Neural progenitor cell (in vitro differentiated cells): ENCODE measurements at regions not wholly inside any gene's neighbourhood (a gene's known extent, or its start where the extent isn't known, plus 50 kb on each side); places are given as distances from the start of the nearest gene placed in this dataset.

Experiments
- DNase-seq: peaks from one replicate; pipeline ENCODE4 v3.0.0-alpha.2; 2016; ENCODE audit warnings: low spot score
- H2AFZ ChIP-seq: fragments of 200-600 bp; sonication (generic); replicated peaks from 2 replicates; pipeline ENCODE4 v1.6.1; 2016; ENCODE audit warnings: antibody characterized with exemption
- H3F3A ChIP-seq: fragments of 200-600 bp; sonication (generic); 2 replicates; pipeline ENCODE4 v1.6.1; 2016; ENCODE audit warnings: antibody characterized with exemption, low read depth
- H3K27ac ChIP-seq: fragments of 200-600 bp; sonication (generic); 2 replicates; pipeline ENCODE4 v1.5.1; 2016; ENCODE audit warnings: mild to moderate bottlenecking
- H3K27me3 ChIP-seq: fragments of 200-600 bp; sonication (generic); 2 replicates; pipeline ENCODE4 v1.6.1; 2016; ENCODE audit warnings: mild to moderate bottlenecking, moderate library complexity
- H3K36me3 ChIP-seq: fragments of 200-600 bp; sonication (generic); 2 replicates; pipeline ENCODE4 v1.5.1; 2016
- H3K4me1 ChIP-seq: fragments of 200-600 bp; sonication (generic); 2 replicates; pipeline ENCODE4 v1.6.1; 2016; ENCODE audit warnings: mixed run types
- H3K4me2 ChIP-seq: fragments of 200-600 bp; sonication (generic); 2 replicates; pipeline ENCODE4 v1.6.1; 2016
- H3K4me3 ChIP-seq: fragments of 200-600 bp; sonication (generic); 2 replicates; pipeline ENCODE4 v1.5.1; 2016
- H3K79me2 ChIP-seq: fragments of 200-600 bp; sonication (generic); 2 replicates; pipeline ENCODE4 v1.6.1; 2016; ENCODE audit warnings: low read depth
- H3K9ac ChIP-seq: fragments of 200-600 bp; sonication (generic); 2 replicates; pipeline ENCODE4 v1.6.1; 2016
- H3K9me3 ChIP-seq: fragments of 200-600 bp; sonication (generic); 2 replicates; pipeline ENCODE4 v1.5.1; 2016; ENCODE audit warnings: low read depth
- H4K20me1 ChIP-seq: fragments of 200-600 bp; sonication (generic); 2 replicates; pipeline ENCODE4 v1.6.1; 2016; ENCODE audit warnings: low read depth
- H3K27ac Mint-ChIP-seq: 3 replicates; pipeline ENCODE4 v1.8.0; 2021; ENCODE audit warnings: mixed read lengths
- H3K27me3 Mint-ChIP-seq: 2 replicates; pipeline ENCODE4 v1.8.0; 2022; ENCODE audit warnings: low read depth, mild to moderate bottlenecking, inconsistent platforms, moderate library complexity, mixed read lengths; ENCODE audit not compliant: insufficient read depth
- H3K36me3 Mint-ChIP-seq: 3 replicates; pipeline ENCODE4 v1.8.0; 2021; ENCODE audit warnings: mixed read lengths
- H3K4me1 Mint-ChIP-seq: 3 replicates; pipeline ENCODE4 v1.8.0; 2021; ENCODE audit warnings: mixed read lengths
- H3K4me3 Mint-ChIP-seq: 3 replicates; pipeline ENCODE4 v1.8.0; 2021; ENCODE audit warnings: mild to moderate bottlenecking, moderate library complexity, mixed read lengths
- H3K9me3 Mint-ChIP-seq: 3 replicates; pipeline ENCODE4 v1.8.0; 2020; ENCODE audit warnings: mixed read lengths
- CTCF ChIP-seq: fragments of 200-600 bp; sonication (generic); IDR thresholded peaks from 2 replicates; pipeline ENCODE4 v1.5.1; 2017; ENCODE audit warnings: antibody characterized with exemption, mild to moderate bottlenecking
- EZH2 ChIP-seq: fragments of 200-600 bp; sonication (generic); IDR thresholded peaks from 2 replicates; pipeline ENCODE4 v1.6.1; 2017; ENCODE audit warnings: antibody characterized with exemption, mild to moderate bottlenecking, moderate library complexity
- EZH2phosphoT487 ChIP-seq: fragments of 200-600 bp; sonication (generic); IDR thresholded peaks from 2 replicates; pipeline ENCODE4 v1.6.1; 2017; ENCODE audit warnings: antibody characterized with exemption

- no peak for TF ChIP-seq EZH2phosphoT487
- TF ChIP-seq EZH2, result no peak
- Mint-ChIP-seq H3K27ac (no peak overlapping the region), H3K4me3 (no peak overlapping the region), H3K27me3 (no peaks in the 10 kb centered on the region), H3K4me1 (no peaks in the 10 kb centered on the region), H3K9me3 (no peaks in the 10 kb centered on the region), H3K36me3 (no peaks in the 10 kb centered on the region)
- no peaks in the 10 kb centered on the region for H3F3A ChIP-seq
- H3K9ac ChIP-seq, result no peak overlapping the region
- no peaks in the 10 kb centered on the region for H3K27me3 ChIP-seq
- H3K36me3 ChIP-seq, result no peaks in the 10 kb centered on the region
- no peaks in the 10 kb centered on the region for H3K4me1 ChIP-seq
- H2AFZ ChIP-seq, result no peak overlapping the region
- DNase-seq, result no peak
- no peaks in the 10 kb centered on the region for H4K20me1 ChIP-seq
- no peak overlapping the region for H3K4me2 ChIP-seq
- H3K4me3 ChIP-seq, result no peak overlapping the region
- H3K79me2 ChIP-seq, result no peaks in the 10 kb centered on the region
- H3K9me3 ChIP-seq, result no peaks in the 10 kb centered on the region
- H3K27ac ChIP-seq, result no peak overlapping the region
Observed at GRCh38 chr5:155897761-155898160, 429.2 kb upstream of the SGCD start.

GRCh38 chr5:155898284-155898683 lies 428.7 kb upstream of the SGCD start:
- H3K4me3 ChIP-seq, result no peak overlapping the region
- no peak overlapping the region for H3K9ac ChIP-seq
- no peak overlapping the region for H3K4me2 ChIP-seq
- no peak overlapping the region for H3K27ac ChIP-seq
- no peak overlapping the region for H2AFZ ChIP-seq
- no peaks in the 10 kb centered on the region for H3K79me2 ChIP-seq
- no peaks in the 10 kb centered on the region for H3K36me3 ChIP-seq
- Mint-ChIP-seq H3K4me1 (no peaks in the 10 kb centered on the region), H3K27me3 (no peaks in the 10 kb centered on the region), H3K36me3 (no peaks in the 10 kb centered on the region), H3K4me3 (no peak overlapping the region), H3K27ac (no peak overlapping the region), H3K9me3 (no peaks in the 10 kb centered on the region)
- TF ChIP-seq CTCF, result no peak
- no peaks in the 10 kb centered on the region for H3F3A ChIP-seq
- H4K20me1 ChIP-seq, result no peaks in the 10 kb centered on the region
- no peak for DNase-seq
- H3K9me3 ChIP-seq, result no peaks in the 10 kb centered on the region
- H3K4me1 ChIP-seq, result no peaks in the 10 kb centered on the region
- no peaks in the 10 kb centered on the region for H3K27me3 ChIP-seq

GRCh38 chr5:155903791-155904190 lies 423.2 kb upstream of the SGCD start:
- H3K4me1 ChIP-seq, result no peaks in the 10 kb centered on the region
- H3K9me3 ChIP-seq, result no peaks in the 10 kb centered on the region
- TF ChIP-seq EZH2 (no peak), CTCF (no peak), EZH2phosphoT487 (no peak)
- no peaks in the 10 kb centered on the region for H3K36me3 ChIP-seq
- Mint-ChIP-seq H3K4me3 (no peak overlapping the region), H3K4me1 (no peaks in the 10 kb centered on the region), H3K27ac (no peak overlapping the region), H3K36me3 (no peaks in the 10 kb centered on the region), H3K27me3 (peaks cover 2% of the 10 kb centered on the region), H3K9me3 (no peaks in the 10 kb centered on the region)
- no peak overlapping the region for H3K4me3 ChIP-seq
- no peaks in the 10 kb centered on the region for H4K20me1 ChIP-seq
- no peaks in the 10 kb centered on the region for H3K79me2 ChIP-seq
- no peak overlapping the region for H3K27ac ChIP-seq
- no peak for DNase-seq
- H3K9ac ChIP-seq, result no peak overlapping the region
- H3K27me3 ChIP-seq, result no peaks in the 10 kb centered on the region
- no peak overlapping the region for H3K4me2 ChIP-seq
- H2AFZ ChIP-seq, result no peak overlapping the region
- no peaks in the 10 kb centered on the region for H3F3A ChIP-seq

- Histone ChIP-seq H3K27me3 (no peaks in the 10 kb centered on the region), H3K36me3 (no peaks in the 10 kb centered on the region), H3F3A (no peaks in the 10 kb centered on the region), H3K4me2 (no peak overlapping the region), H2AFZ (no peak overlapping the region), H3K4me1 (no peaks in the 10 kb centered on the region), H3K9ac (no peak overlapping the region), H4K20me1 (no peaks in the 10 kb centered on the region), H3K79me2 (no peaks in the 10 kb centered on the region), H3K9me3 (no peaks in the 10 kb centered on the region), H3K4me3 (no peak overlapping the region), H3K27ac (no peak overlapping the region)
- no peak for DNase-seq
- H3K4me3 Mint-ChIP-seq, result no peak overlapping the region
- H3K27ac Mint-ChIP-seq, result no peak overlapping the region
- TF ChIP-seq CTCF (no peak), EZH2 (no peak), EZH2phosphoT487 (no peak)
- H3K27me3 Mint-ChIP-seq, result peaks cover 2% of the 10 kb centered on the region
- no peaks in the 10 kb centered on the region for H3K9me3 Mint-ChIP-seq
- no peaks in the 10 kb centered on the region for H3K4me1 Mint-ChIP-seq
- no peaks in the 10 kb centered on the region for H3K36me3 Mint-ChIP-seq
Observed at GRCh38 chr5:155905364-155905763, 421.6 kb upstream of the SGCD start.
